NCI-H128 (cell line): ENCODE measurements at regions not wholly inside any gene's neighbourhood (a gene's known extent, or its start where the extent isn't known, plus 50 kb on each side); places are given as distances from the start of the nearest gene placed in this dataset.
"Not testable (repeated sequence)": the region's sequence is repeated elsewhere in the genome, so short reads cannot be mapped to it uniquely, and the experiment has no call there.

ENCODE experiments used
- DNase-seq: peaks from one replicate; lab custom pipeline; 2025; ENCODE audit not compliant: unreplicated experiment; lab: John Stamatoyannopoulos, UW

DNA sequence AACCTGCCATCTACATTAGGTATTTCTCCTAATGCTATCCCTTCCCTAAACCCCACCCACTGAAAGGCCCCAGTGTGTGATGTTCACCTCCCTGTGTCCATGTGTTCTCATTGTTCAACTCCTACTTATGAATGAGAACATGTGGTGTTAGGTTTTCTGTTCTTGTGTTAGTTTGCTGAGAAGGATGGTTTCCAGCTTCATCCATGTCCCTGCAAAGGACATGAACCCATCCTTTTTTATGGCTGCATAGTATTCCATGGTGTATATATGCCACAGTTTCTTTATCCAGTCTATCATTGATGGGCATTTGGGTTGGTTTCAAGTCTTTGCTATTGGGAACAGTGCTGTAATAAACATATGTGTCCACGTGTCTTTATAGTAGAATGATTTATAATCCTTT is 149.2 kb downstream of the PCDH7 start:
- DNase-seq: not testable (repeated sequence)

DNA sequence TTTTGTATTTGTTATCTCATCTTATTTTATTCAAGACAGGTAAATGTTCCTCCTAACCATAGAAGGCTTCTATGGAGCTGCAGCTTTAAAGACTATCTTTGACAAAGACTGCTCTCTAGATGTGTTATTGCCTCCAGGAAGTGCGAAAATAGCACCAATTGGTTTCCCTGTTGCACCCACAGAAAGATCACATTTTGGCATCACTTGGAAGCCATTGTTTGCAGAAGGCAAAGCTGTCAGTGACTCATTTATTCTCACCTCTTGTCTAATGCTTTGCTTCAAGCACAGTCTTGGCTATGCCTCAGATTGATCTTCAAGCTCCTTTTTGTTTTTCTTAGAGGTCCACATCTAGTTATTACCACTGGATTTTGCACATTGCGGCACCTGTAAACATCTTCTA is 150.3 kb downstream of the PCDH7 start:
- no peak for DNase-seq

DNA sequence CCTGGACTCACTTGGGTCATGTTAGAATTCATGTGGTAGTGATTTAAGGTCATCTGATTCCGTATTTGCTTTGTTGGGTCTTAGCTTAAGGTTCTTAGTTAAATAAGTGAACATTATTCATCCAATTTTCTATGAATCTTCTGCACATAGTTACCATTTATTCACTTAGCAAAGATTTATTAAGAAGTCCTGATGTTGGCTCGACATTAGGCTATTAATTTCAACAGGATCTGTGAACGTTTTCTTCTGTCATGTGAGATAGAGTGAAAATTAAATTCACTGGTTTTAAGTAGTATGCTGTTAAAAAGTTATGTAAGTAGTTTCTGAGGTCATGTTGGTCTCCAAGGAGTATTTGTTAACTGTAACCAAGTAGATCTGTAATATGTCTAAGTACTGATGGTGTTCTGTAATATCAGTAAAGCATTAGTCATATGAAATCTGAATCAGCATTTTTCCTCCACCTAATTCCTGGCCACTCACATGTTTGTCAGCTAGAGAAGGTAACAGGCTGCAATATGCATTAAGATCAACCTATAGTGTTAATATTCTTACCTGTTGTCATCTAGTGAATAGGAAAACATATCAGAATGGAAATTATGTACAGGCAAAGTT is 155.6 kb downstream of the PCDH7 start:
- no peak for DNase-seq

DNA sequence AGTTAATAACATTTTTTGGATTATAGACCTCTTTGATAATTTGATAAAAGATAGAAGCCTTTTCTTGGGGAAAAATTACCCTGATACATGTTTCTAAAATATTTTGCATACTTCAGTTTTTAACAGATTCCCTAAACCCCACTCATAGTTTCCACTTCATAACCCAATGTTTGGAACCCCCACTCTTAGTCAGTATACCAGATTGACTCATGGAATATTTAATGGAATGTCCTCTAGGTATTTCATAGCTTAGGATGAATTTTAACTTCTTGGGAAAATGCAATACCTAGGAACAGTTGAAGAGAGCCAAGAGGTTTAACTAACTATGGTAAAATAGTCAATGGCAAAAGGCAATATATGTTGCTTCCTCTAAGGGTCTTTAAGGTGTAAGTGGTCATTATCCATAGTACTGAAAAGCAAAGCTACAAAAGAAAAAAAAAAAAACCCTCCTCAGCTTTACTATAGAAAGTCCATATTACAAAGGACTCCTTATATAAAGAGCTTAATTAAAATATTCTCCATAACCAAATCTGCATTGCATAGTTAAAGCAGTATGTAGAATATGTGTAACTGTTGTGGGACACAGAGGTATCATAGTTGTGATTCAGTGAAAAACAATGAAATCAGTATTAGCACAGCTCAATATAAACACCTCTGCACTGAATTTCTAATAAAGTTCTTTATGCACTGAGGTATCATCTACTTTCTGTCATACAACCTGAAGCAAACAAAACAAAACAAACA is 159.9 kb downstream of the PCDH7 start:
- DNase-seq: no peak

DNA sequence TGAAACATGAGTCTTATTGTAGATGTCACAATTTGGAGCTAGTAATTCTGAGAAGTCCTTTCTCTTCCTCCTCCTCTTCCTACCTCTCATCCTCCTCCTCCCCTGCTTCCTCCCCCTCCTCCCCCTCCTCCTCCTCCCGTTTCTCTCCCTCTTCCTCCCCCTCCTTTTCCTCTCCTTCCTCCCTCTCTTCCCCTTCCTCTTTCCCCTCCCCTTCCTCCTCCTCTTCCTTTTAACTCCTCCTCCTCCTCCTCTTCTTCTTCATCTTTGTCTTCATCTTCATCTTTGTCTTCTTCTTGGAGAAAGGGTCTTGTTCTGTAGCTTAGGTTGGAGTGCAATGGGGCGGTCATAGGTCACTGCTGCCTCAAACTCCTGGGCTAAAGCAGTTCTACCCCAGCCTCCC is 161.8 kb downstream of the PCDH7 start:
- DNase-seq: no peak

DNA sequence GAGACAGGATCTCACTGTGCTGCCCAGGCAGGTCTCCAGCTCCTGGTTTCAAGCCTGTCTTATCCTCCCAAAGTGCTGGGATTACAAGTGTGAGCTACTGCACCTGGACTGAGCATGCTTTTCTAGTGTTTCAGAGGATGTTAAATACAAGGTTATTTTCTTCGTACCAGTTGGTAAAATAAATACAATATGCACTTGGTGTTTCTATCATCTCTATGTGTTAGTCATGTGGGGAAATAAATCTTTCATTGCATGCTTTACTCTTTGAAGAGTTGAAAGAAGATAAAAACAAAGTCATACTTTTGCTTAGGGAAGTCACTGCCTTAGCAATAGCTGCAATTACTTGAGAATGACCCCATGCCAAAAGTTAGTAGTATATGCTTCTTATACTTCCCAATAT is 162.3 kb downstream of the PCDH7 start:
- no peak for DNase-seq

DNA sequence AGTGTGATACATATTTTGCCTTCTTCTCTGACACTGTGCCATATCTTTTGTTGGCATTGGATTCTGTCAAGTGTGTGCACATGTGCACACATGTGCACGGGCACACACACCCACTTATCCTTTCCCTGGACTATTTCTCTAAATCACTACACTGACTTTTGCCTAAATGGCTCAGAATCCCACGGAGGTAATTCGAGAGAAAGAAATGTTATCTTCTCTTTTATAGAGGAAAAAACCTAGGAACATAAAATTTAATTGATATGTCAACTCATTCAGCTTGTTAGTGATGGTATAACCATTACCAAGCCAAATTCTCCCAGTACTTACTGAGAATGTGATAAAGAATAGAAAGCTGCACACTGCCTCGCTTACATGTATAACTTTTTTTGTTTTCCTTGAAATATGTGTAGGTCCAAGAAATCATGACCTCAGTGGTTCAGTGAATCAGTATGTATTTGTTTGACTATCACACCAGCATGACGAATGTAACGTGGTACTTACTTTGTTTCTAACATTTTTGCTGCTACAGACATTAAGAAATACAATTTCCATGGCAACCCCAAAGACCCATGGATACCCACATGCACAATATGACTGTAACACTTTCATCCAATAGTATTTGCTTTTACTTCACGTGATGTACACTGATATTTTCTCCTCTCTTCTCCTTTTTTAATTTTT is 163.0 kb downstream of the PCDH7 start:
- DNase-seq: no peak

DNA sequence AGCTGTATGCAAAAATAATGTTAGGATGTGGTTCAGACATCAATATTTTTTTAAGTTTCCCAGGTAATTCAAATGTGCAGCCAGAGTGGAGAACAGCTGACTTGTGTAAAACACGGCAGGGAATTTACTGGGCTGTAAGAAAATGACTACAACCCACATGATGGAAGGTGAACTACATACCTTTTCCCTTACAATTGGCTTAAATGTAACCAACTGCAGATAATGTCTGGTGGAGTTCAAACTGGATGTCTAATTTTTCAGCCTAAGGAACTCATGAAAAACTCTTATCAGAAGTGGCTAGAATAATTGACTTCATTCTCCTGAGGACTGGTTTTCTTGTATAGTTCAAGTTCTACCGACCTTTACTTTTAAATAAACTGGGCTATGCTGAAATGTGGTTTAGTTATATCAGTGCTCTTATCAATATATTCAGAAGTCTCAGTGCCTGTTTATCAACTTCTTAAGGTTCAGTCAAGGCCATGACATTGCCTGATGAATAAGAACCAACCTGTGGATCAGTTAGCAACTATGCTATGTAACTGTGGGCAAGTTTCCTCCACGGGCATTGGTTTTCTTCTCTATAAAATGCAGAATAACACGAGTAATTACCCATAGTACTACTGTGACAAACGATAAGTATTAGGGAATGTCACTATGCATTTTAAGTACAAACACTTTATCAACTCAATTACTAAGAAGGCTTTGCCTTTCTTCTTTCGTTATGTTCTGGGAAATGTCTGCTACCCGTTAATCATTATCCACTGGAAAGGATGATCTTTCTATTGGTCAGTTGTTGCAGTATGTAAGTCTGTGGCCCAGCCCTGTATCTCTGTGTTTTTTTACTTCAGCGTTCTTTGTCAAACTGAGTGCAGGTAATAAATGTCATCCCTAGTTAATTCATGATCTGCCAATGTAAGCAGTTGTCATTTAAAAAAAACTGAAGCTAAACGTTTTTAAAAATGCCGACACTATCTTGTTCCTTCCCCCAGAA is 181.6 kb downstream of the PCDH7 start:
- no peak for DNase-seq

DNA sequence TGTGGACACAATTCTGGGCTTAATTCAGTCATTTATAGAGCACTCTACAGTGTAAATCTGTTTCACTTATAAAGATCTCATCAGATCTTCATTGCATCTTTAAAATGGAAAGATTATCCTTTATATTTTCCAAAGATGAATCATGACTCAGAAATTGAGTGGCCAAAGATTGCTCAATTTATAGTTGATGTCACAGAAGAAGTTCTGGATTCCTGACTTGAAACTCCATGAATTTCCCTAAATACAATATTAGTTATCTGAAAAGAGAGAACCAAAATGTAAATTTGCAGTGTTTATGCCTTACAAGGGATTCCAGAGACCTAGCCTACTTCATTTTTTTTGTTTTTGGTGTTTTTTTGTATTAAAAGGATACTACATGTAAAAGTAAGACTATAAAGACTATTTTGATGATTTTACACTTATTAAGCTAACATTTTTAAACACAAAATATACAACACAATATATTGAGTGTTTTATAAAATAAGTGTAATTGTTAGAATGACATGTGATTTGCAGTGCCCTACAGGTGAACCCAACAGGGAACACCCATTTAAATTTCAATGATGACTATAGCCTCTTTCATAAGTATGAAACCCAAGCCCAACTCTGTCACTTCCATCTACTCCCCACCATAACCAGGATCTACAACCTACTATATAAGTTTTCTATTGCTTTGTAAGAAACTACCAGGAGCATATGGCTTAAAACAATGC is 183.5 kb downstream of the PCDH7 start:
- DNase-seq: no peak

DNA sequence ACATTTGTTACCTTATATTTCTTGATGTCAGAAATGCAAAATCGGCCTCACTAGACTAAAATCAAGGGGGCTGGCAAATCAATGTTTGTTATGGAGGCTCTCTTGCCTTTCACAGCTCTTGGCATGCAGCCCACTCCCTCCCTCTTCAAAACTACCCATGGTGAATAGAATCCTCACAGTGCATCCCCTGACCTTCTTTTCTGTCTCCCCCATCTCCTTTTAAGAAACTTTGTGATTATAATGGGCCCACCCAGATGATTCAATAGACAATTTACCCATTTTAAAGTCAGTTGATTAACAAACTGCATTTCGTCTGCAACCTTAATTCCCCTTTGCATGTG is 184.0 kb downstream of the PCDH7 start:
- DNase-seq: no peak

DNA sequence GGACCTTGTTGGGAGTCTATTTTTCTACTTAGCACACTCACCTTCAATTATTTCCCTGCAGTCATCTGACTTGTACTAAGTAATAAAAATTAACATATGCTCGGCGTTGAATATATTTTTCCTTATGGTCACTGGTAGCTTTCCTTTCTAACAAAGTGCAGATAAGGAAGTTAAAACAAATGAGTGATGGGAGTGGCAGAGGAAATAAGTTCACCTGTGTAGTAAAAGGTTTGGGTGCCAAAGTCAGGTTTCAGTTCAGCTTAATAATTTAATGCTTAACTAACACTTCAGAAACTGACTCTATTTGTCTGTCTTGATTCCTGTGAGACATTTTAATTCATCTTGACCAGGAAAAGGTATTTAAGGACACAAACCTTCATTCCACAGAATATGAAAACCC is 184.4 kb downstream of the PCDH7 start:
- DNase-seq: no peak

DNA sequence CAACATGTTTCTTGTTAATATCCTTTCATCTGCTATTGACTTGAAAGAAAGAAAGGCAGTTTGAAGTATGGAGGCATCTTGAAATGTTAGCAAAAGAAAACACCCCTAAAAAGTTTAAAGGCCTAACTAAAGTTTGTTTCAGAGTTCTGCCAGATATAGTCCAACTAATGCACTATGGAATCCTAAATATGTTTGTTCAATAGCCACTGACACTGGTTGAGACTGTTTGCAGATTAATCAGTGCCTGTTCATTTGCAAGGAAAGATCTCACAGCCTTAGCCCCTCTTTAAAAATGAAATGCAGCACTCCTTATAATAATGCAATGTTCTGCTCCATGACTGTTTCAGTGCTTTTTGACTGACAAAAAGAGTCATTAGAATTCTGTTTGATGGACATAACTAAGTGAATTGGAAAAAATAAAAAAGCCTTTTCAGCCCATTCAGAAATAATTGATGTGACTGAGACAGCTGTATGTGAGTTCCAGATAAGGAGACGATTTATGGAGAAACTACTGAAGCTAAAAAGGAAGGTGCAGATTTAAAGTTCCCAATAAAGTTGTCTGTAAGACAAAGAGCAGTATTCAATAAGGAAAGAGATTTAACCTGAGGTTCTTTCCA is 192.0 kb downstream of the PCDH7 start:
- DNase-seq: no peak

DNA sequence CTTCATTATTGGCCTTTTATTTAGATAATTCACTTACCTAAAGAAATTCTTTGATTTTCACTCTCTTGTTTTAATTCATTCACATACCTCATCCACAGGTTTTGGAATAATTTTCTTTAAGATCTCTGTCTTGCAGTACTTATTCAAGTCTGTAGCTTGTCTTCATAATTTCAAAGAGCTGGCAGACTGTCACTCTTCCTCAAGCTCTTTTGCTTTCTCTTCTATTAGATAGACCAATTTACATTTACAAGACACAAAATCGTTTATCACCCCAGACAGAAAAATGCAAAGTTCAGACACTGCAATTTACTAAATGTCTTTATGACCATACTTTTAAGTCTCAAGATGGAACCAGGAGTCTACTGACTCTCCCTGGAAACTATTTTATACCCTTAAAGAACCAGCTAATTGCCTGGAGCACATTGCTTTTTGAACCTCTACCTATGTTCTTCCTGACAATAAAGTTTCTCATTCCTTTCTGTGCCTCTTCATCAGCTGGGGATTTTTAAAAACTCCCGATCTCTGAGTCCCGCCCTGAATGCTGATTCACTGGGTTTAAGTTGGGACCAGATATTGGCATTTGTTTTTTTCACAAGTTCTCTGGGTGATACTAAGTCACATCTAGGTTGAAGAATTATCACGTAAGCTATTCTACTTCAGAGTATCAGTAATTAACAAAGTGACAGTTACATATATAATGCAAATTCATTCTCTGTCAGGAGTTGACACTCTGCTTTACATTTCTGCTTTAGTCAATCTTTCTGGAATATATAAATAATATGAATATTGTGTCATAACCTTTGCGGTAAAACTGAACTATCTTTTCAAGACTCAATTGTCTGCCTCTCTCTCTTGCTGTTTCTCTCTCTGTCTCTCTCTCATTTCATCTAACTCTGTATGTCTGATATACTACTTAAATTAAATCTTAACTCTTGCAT is 196.4 kb downstream of the PCDH7 start:
- DNase-seq: no peak

DNA sequence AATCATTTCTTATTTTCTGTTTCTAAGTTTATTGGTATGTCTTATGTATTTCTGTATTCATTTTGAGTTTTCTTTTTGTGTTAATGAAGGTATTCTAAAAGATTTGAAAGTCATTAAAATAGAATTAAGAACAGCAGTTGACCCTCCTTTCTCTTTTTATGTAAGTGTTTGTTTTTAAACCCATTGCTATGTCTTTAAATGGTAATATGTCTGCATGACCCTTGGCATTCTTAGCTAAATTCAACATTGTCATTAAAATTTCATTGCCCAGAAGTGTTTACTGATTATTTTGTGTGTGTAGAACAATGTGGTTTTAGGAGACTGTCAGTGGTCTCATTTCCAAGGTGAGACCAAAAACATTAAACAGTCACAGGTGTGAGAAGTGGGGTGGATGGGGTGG is 197.8 kb downstream of the PCDH7 start:
- no peak for DNase-seq

DNA sequence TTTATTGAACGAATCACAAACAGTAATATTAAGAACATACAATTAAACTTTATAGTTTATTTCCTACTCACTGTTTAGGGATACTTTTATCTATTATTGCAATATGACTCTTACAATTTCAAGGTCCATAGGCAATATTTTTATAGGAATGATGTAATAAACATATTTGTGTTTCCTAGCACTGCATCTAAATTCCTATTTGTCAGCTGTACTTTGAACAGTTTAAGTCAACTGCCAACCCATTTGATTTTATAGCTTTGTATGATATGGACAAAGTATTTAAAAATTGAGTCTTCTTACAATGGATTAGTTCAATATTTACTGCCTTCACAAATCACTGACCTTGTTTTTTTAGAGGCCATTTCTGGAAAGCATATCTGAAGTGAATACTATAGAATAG is 199.3 kb downstream of the PCDH7 start:
- no peak for DNase-seq

DNA sequence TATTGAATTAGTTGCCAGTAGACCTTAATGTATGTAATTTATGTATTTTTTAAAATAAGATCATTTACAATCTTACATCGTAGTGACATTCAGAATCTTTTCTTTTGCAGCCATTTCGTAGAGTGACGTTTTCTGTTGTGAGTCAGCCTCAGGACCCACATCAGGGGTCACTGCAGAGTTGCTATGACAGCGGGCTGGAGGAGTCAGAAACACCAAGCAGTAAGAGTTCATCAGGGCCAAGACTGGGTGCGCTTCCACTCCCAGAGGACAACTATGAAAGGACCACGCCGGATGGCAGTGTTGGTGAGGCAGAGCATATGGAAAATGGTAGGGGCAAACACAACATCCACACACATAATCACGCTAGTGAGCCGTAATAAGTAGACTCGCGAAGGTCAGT is 199.9 kb downstream of the PCDH7 start:
- no peak for DNase-seq

DNA sequence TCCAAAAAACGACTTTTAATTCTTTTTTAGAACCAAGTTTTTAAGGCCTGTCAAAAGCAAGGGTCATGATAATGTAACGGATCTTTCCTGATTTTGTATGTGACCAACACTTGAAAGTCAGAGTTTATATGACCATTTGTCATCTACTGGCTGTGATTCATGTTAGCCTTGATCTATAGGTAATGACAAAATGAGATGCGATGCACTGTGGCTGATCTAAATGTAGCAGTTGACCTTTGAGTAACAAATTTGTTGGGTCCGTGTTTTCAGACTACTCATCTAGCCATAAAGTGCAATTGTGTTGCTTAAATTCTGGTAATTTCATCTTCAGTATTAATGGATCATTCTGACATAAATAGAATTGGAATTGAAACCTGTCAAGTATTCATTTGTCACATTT is 202.5 kb downstream of the PCDH7 start:
- no peak for DNase-seq

DNA sequence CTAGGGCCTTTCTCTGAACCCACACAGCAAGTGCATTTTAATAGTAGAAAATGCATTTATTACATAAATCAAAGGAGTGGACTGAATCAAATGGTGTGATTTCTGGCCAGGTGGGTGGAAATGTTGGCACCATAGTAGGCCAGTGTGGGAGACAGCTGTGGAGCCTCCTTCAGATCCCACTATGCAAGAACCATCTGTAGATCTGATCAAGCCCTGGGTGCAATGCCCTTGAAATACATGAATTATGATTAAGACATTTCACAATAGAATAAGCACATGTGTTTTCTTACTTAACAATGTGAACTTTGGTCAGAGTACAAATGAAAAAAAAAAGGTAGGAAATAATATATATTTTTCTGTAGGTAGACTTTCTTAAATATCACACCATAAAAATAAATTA is 204.3 kb downstream of the PCDH7 start:
- DNase-seq: no peak

DNA sequence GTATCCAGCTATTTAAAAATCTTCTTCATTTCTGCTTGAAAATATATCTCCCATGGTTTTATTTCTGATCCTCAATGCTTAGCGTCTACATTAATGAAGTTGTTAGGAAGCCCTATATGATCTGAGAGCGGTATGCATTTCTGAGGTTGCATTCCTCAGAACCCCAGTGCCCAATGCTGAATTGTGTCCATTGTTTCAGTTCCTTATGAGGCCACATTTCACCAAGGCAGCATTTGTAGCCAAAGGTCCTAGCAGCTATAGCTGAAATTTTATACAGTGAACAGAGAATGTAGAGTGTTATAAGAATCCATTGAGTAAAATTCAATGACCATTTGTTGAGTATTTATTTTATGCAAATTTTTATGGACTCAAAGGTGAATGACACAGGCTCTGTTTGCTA is 209.5 kb downstream of the PCDH7 start:
- no peak for DNase-seq
